ENCODE measurements at regions not wholly inside any gene's neighbourhood (a gene's known extent, or its start where the extent isn't known, plus 50 kb on each side); places are given as distances from the start of the nearest gene placed in this dataset.

DNA sequence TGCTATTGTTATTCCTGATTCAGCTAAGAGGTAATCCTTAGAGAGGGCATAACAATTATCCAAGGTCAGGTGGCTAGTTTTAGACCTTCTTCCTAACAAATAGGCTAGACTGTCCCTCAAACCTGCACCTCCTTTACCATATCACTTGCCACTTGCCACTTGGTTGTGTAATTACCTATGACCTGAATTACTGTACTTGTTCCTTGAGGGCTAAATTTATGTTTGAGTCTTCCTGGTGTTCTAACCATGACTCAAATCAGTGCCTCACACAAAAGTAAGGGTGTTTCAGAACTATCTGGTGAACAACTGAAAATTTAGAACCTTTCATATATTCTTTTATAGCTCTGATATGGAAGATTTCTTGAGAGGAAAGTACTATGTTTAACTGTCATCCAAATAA lies 365.8 kb upstream of the SEMA6D start:
- no peaks in the 10 kb centered on the region for H3K4me1 ChIP-seq (ENCODE audit: control insufficient read depth in 2 of 3, insufficient read depth in 2 of 3, low read depth in 1 of 3, low read length in 3 of 3)
- no peaks in the 10 kb centered on the region for H3K27me3 ChIP-seq (ENCODE audit: control insufficient read depth, insufficient read depth, low read length)
- intact Hi-C loops (cut with DNase I) = no loop called here
- H3K36me3 ChIP-seq (ENCODE audit: control insufficient read depth in 2 of 3, insufficient read depth in 3 of 3, low read length in 3 of 3) = no peaks in the 10 kb centered on the region
- DNase-seq (no peak), FAIRE-seq (no peak)
- H3K9ac ChIP-seq (ENCODE audit: low read length in 3 of 3) = no peak overlapping the region
- no peaks in the 10 kb centered on the region for H3K9me3 ChIP-seq (ENCODE audit: control insufficient read depth in 2 of 3, insufficient read depth in 1 of 3, low read length in 3 of 3)
- H3K27ac ChIP-seq (ENCODE audit: low read depth in 2 of 2, low read length in 2 of 2) = no peak overlapping the region
- no peak overlapping the region for H3K4me3 ChIP-seq (ENCODE audit: low read length in 3 of 3)
- TF ChIP-seq, protein P1, sequence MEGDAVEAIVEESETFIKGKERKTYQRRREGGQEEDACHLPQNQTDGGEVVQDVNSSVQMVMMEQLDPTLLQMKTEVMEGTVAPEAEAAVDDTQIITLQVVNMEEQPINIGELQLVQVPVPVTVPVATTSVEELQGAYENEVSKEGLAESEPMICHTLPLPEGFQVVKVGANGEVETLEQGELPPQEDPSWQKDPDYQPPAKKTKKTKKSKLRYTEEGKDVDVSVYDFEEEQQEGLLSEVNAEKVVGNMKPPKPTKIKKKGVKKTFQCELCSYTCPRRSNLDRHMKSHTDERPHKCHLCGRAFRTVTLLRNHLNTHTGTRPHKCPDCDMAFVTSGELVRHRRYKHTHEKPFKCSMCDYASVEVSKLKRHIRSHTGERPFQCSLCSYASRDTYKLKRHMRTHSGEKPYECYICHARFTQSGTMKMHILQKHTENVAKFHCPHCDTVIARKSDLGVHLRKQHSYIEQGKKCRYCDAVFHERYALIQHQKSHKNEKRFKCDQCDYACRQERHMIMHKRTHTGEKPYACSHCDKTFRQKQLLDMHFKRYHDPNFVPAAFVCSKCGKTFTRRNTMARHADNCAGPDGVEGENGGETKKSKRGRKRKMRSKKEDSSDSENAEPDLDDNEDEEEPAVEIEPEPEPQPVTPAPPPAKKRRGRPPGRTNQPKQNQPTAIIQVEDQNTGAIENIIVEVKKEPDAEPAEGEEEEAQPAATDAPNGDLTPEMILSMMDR (IDR thresholded peaks at IDR 0.05; ENCODE audit: borderline replicate concordance, extremely low read depth, insufficient read depth) = no peak

DNA sequence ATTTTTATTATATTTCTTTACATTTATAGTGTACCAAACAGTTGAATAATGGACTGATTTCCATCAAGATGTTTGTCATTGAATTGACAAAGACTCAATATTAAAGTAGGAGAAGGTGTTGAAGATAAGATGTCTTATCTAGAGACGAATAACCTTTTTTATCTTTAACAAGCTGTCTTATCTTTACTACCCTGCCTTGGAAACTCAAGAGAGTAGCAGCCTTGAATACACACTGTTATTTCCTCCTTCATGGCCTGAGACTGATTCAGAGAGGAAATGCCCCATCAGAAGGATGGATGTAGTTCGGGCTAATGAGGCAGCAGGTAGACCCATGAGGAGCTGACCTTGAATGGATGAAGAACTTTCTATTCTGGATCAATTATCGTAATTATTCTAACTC lies 365.1 kb upstream of the SEMA6D start:
- intact Hi-C loops (cut with DNase I) = no loop called here
- FAIRE-seq = no peak

DNA sequence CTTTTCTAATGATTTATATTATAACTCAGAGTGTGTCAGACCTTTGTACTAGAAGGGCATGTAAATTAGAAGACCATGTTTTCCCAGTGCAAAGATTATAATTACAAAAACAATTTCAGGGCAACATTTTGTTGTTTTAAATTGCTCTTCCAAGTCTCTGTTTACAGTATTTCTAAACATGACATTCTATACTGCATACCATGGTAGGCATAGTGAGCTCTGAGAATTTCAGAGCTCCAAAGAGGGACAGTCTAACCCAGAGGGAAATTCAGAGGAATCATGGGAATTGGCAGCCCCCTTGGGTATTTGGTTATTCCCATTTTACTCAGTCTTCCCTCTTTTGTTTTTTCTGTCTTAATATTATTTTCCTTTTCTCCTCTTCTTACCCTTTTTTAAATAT lies 361.5 kb upstream of the SEMA6D start:
- intact Hi-C loops (cut with DNase I) = no loop called here
- Histone ChIP-seq H3K36me3 (ENCODE audit: control insufficient read depth in 2 of 3, insufficient read depth in 3 of 3, low read length in 3 of 3) (no peaks in the 10 kb centered on the region), H3K4me1 (ENCODE audit: control insufficient read depth in 2 of 3, insufficient read depth in 2 of 3, low read depth in 1 of 3, low read length in 3 of 3) (no peaks in the 10 kb centered on the region), H3K9ac (ENCODE audit: low read length in 3 of 3) (no peak overlapping the region), H3K27ac (ENCODE audit: low read depth in 2 of 2, low read length in 2 of 2) (no peak overlapping the region), H3K27me3 (ENCODE audit: control insufficient read depth, insufficient read depth, low read length) (no peaks in the 10 kb centered on the region), H3K9me3 (ENCODE audit: control insufficient read depth in 2 of 3, insufficient read depth in 1 of 3, low read length in 3 of 3) (no peaks in the 10 kb centered on the region), H3K4me3 (ENCODE audit: low read length in 3 of 3) (no peak overlapping the region)
- DNase-seq (peak in 1 of 5 donors; percentile 15), FAIRE-seq (no peak)
- TF ChIP-seq, protein P1 (IDR thresholded peaks at IDR 0.05; ENCODE audit: borderline replicate concordance, extremely low read depth, insufficient read depth) = no peak

More for the DNA sequence above, 365.1 kb upstream of the SEMA6D start:
- H3K9me3 ChIP-seq (ENCODE audit: control insufficient read depth in 2 of 3, insufficient read depth in 1 of 3, low read length in 3 of 3) = no peaks in the 10 kb centered on the region
- H3K4me1 ChIP-seq (ENCODE audit: control insufficient read depth in 2 of 3, insufficient read depth in 2 of 3, low read depth in 1 of 3, low read length in 3 of 3) = no peaks in the 10 kb centered on the region
- DNase-seq = no peak
- no peak overlapping the region for H3K4me3 ChIP-seq (ENCODE audit: low read length in 3 of 3)
- TF ChIP-seq, protein P1 (IDR thresholded peaks at IDR 0.05; ENCODE audit: borderline replicate concordance, extremely low read depth, insufficient read depth) = no peak
- H3K9ac ChIP-seq (ENCODE audit: low read length in 3 of 3) = no peak overlapping the region
- no peaks in the 10 kb centered on the region for H3K36me3 ChIP-seq (ENCODE audit: control insufficient read depth in 2 of 3, insufficient read depth in 3 of 3, low read length in 3 of 3)
- no peak overlapping the region for H3K27ac ChIP-seq (ENCODE audit: low read depth in 2 of 2, low read length in 2 of 2)
- H3K27me3 ChIP-seq (ENCODE audit: control insufficient read depth, insufficient read depth, low read length) = no peaks in the 10 kb centered on the region

DNA sequence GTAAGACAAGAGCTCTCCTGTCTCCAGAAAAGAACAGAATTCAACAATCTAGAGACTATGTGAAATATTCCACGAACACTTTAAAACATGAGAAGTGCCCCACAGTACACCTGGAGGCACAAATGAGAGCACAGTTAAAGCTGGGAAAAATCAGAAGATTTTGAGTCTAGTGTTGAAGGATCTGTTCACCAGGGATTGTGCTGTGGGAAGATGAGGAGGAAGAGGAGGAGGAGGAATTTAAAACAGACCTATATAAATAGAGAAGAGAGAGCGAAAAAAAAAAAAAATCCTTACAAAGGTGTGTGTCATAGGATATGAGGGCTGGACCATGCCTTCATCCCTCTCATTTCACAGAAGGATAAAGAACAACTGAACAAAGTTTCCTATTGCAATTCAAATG lies 361.0 kb upstream of the SEMA6D start:
- FAIRE-seq = no peak
- no peaks in the 10 kb centered on the region for H3K4me1 ChIP-seq (ENCODE audit: control insufficient read depth in 2 of 3, insufficient read depth in 2 of 3, low read depth in 1 of 3, low read length in 3 of 3)
- no peak overlapping the region for H3K27ac ChIP-seq (ENCODE audit: low read depth in 2 of 2, low read length in 2 of 2)
- TF ChIP-seq, protein P1 (IDR thresholded peaks at IDR 0.05; ENCODE audit: borderline replicate concordance, extremely low read depth, insufficient read depth) = no peak
- H3K27me3 ChIP-seq (ENCODE audit: control insufficient read depth, insufficient read depth, low read length) = no peaks in the 10 kb centered on the region
- intact Hi-C loops (cut with DNase I) = no loop called here
- no peaks in the 10 kb centered on the region for H3K36me3 ChIP-seq (ENCODE audit: control insufficient read depth in 2 of 3, insufficient read depth in 3 of 3, low read length in 3 of 3)
- no peak overlapping the region for H3K9ac ChIP-seq (ENCODE audit: low read length in 3 of 3)
- DNase-seq = no peak
- no peaks in the 10 kb centered on the region for H3K9me3 ChIP-seq (ENCODE audit: control insufficient read depth in 2 of 3, insufficient read depth in 1 of 3, low read length in 3 of 3)
- H3K4me3 ChIP-seq (ENCODE audit: low read length in 3 of 3) = no peak overlapping the region
